Effector memory CD4-positive, alpha-beta T cell (primary cell): ENCODE measurements at regions not wholly inside any gene's neighbourhood (a gene's known extent, or its start where the extent isn't known, plus 50 kb on each side); places are given as distances from the start of the nearest gene placed in this dataset.

Source experiments
- DNase-seq, 3 donors: peaks; one replicate each; pipeline ENCODE4 v3.0.0-alpha.2; 2020
- H3K27ac ChIP-seq: 2 replicates; pipeline ENCODE4 v1.7.0; 2013; ENCODE audit warnings: mild to moderate bottlenecking, low read length, moderate library complexity; ENCODE audit not compliant: insufficient read depth, poor library complexity, severe bottlenecking
- H3K27me3 ChIP-seq: replicated peaks from 2 replicates; pipeline ENCODE4 v1.7.0; 2013; ENCODE audit warnings: mild to moderate bottlenecking, low read length; ENCODE audit not compliant: insufficient read depth, control insufficient read depth, poor library complexity, severe bottlenecking
- H3K36me3 ChIP-seq: 2 replicates; pipeline ENCODE4 v1.7.0; 2013; ENCODE audit warnings: mild to moderate bottlenecking, low read length, moderate library complexity; ENCODE audit not compliant: control insufficient read depth, insufficient read depth
- H3K4me1 ChIP-seq: 2 replicates; pipeline ENCODE4 v1.7.0; 2013; ENCODE audit warnings: low read length, mild to moderate bottlenecking; ENCODE audit not compliant: control insufficient read depth, insufficient read depth, poor library complexity, severe bottlenecking
- H3K4me3 ChIP-seq: 2 replicates; pipeline ENCODE4 v1.7.0; 2013; ENCODE audit warnings: low read length, low read depth, mild to moderate bottlenecking; ENCODE audit not compliant: insufficient read depth, poor library complexity, severe bottlenecking
- H3K9me3 ChIP-seq: 2 replicates; pipeline ENCODE4 v1.7.0; 2013; ENCODE audit warnings: mild to moderate bottlenecking, low read length, moderate library complexity; ENCODE audit not compliant: control insufficient read depth

GRCh38 chr4:177879851-177880250 is 437.6 kb upstream of the AGA start:
- Histone ChIP-seq H3K9me3 (no peaks in the 10 kb centered on the region), H3K4me3 (no peak overlapping the region), H3K27ac (no peak overlapping the region), H3K4me1 (no peaks in the 10 kb centered on the region), H3K27me3 (no peaks in the 10 kb centered on the region), H3K36me3 (no peaks in the 10 kb centered on the region)
- no peak for DNase-seq

- DNase-seq = no peak
- Histone ChIP-seq H3K27me3 (no peaks in the 10 kb centered on the region), H3K27ac (no peak overlapping the region), H3K4me1 (no peaks in the 10 kb centered on the region), H3K9me3 (no peaks in the 10 kb centered on the region), H3K4me3 (no peak overlapping the region), H3K36me3 (no peaks in the 10 kb centered on the region)
These were observed 452.9 kb upstream of the AGA start for GRCh38 chr4:177895136-177895535.

- no peaks in the 10 kb centered on the region for H3K9me3 ChIP-seq
- H3K4me3 ChIP-seq = no peak overlapping the region
- no peaks in the 10 kb centered on the region for H3K4me1 ChIP-seq
- H3K27me3 ChIP-seq = no peaks in the 10 kb centered on the region
- no peak overlapping the region for H3K27ac ChIP-seq
- no peaks in the 10 kb centered on the region for H3K36me3 ChIP-seq
- DNase-seq = no peak
These were observed 459.5 kb upstream of the AGA start for GRCh38 chr4:177901786-177902185.

- Histone ChIP-seq H3K27ac (no peak overlapping the region), H3K9me3 (no peaks in the 10 kb centered on the region), H3K4me1 (no peaks in the 10 kb centered on the region), H3K36me3 (no peaks in the 10 kb centered on the region), H3K27me3 (no peaks in the 10 kb centered on the region), H3K4me3 (no peak overlapping the region)
- no peak for DNase-seq
These were observed 460.1 kb upstream of the AGA start for GRCh38 chr4:177902386-177902785.

- no peaks in the 10 kb centered on the region for H3K9me3 ChIP-seq
- H3K27ac ChIP-seq = no peak overlapping the region
- no peak for DNase-seq
- H3K4me3 ChIP-seq = no peak overlapping the region
- no peaks in the 10 kb centered on the region for H3K36me3 ChIP-seq
- H3K27me3 ChIP-seq = no peaks in the 10 kb centered on the region
- H3K4me1 ChIP-seq = no peaks in the 10 kb centered on the region
These were observed 465.6 kb upstream of the AGA start for GRCh38 chr4:177907736-177908424.

- Histone ChIP-seq H3K36me3 (no peaks in the 10 kb centered on the region), H3K27me3 (no peaks in the 10 kb centered on the region), H3K27ac (no peak overlapping the region), H3K4me1 (no peaks in the 10 kb centered on the region), H3K4me3 (no peak overlapping the region), H3K9me3 (no peaks in the 10 kb centered on the region)
- no peak for DNase-seq
These were observed 479.5 kb upstream of the AGA start for GRCh38 chr4:177921715-177922114.

GRCh38 chr4:177923888-177924287 is 481.7 kb upstream of the AGA start:
- Histone ChIP-seq H3K27me3 (no peaks in the 10 kb centered on the region), H3K4me1 (no peaks in the 10 kb centered on the region), H3K27ac (no peak overlapping the region), H3K9me3 (no peaks in the 10 kb centered on the region), H3K4me3 (no peak overlapping the region), H3K36me3 (no peaks in the 10 kb centered on the region)
- DNase-seq = no peak

GRCh38 chr4:177937041-177937440 is 494.8 kb upstream of the AGA start:
- Histone ChIP-seq H3K36me3 (no peaks in the 10 kb centered on the region), H3K9me3 (no peaks in the 10 kb centered on the region), H3K27ac (no peak overlapping the region), H3K27me3 (no peaks in the 10 kb centered on the region), H3K4me1 (no peaks in the 10 kb centered on the region), H3K4me3 (no peak overlapping the region)
- DNase-seq = no peak

- Histone ChIP-seq H3K36me3 (no peaks in the 10 kb centered on the region), H3K9me3 (no peaks in the 10 kb centered on the region), H3K27ac (no peak overlapping the region), H3K4me1 (no peaks in the 10 kb centered on the region), H3K27me3 (no peaks in the 10 kb centered on the region), H3K4me3 (no peak overlapping the region)
- DNase-seq = no peak
These were observed 496.0 kb upstream of the AGA start for GRCh38 chr4:177938226-177938625.

GRCh38 chr4:177945268-177945667 is 503.0 kb upstream of the AGA start:
- Histone ChIP-seq H3K4me1 (no peaks in the 10 kb centered on the region), H3K9me3 (no peaks in the 10 kb centered on the region), H3K36me3 (no peaks in the 10 kb centered on the region), H3K27me3 (no peaks in the 10 kb centered on the region), H3K4me3 (no peak overlapping the region), H3K27ac (no peak overlapping the region)
- no peak for DNase-seq
